NCI-H2029 treated with DMSO at 0.1 percent for 48 hours (cell line): ENCODE measurements at regions not wholly inside any gene's neighbourhood (a gene's known extent, or its start where the extent isn't known, plus 50 kb on each side); places are given as distances from the start of the nearest gene placed in this dataset.
"Not testable (repeated sequence)": the region's sequence is repeated elsewhere in the genome, so short reads cannot be mapped to it uniquely, and the experiment has no call there.

ENCODE experiments used
- DNase-seq: peaks from one replicate; lab custom pipeline; 2025; lab: John Stamatoyannopoulos, UW

- no peak for DNase-seq
These were observed 356.0 kb downstream of the PPARGC1A start for GRCh38 chr4:23533859-23534258.

GRCh38 chr4:23516716-23517115 lies 373.1 kb downstream of the PPARGC1A start:
- no peak for DNase-seq

GRCh38 chr4:23504083-23504482 lies 385.8 kb downstream of the PPARGC1A start:
- no peak for DNase-seq

GRCh38 chr4:23500894-23501449 lies 388.9 kb downstream of the PPARGC1A start:
- DNase-seq: no peak

GRCh38 chr4:23485801-23486200 lies 404.0 kb downstream of the PPARGC1A start:
- no peak for DNase-seq

GRCh38 chr4:23484689-23485088 lies 405.2 kb downstream of the PPARGC1A start:
- no peak for DNase-seq

DNA sequence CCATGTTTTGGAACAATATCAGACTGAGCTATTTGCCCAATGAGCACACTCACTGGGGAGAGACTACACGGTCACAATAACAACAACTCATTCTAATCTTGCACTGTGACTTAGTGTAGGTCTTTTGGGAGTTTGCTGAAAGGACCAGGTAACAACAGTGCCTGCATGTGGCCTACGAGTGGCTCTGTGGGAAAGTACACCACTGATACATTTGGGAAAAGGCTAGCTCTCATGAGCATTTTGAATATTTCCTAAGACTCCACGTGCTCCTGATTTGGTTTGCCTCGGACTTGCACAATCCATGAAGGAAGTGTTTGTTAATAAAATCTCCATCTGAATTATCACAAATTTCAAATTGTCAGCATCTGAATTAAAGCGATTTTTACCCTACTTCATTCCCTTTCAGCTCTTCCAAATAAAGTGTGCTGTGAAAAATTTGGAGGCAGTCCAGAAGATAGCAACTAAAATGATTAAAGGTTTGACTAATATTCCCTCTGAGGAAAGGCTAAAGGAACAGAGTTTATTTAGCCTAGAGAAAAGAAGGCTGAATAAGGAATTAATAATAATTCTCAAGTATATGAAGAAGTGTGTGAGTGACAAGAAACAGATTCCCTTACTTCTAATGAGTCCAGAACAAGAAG lies 406.4 kb downstream of the PPARGC1A start:
- no peak for DNase-seq

DNA sequence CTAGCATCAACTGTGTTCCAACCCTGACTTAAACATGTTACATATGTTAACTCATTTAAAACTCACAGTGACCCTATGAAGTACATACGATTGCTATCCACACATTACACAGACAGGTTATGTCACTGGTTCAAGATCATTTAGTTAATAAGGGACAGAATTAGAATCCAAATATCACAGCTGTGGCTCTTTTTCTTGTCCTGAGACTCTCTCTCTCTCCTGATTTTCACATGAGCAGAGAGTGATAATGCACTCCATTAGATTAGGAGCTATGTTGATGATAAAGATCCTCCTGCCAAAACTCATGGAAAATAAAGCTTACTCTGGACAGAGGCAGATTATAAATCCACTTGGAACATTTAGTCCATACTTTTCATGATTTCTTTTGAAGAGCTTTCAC lies 408.3 kb downstream of the PPARGC1A start:
- no peak for DNase-seq

GRCh38 chr4:23477905-23478304 lies 411.9 kb downstream of the PPARGC1A start:
- no peak for DNase-seq

- no peak for DNase-seq
These were observed 413.2 kb downstream of the PPARGC1A start for GRCh38 chr4:23476515-23477090.

DNA sequence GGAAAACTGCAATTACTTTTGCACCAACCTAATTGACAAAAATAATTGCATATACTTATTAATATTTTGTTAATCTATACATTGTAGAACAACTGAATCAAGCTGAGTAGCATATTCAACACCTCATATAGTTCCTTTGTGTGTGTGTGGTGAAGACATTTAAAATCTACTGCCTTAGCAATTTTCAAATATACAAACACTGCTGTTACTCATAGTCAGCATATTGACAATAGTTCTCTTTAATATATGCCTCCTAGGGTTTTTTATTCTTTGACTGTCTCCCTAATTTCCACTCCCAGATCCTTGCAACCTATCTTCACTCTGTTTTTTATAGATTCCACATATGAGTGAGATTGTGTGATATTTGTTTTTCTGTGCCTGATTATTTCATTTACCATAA lies 426.8 kb downstream of the PPARGC1A start:
- DNase-seq: no peak

DNA sequence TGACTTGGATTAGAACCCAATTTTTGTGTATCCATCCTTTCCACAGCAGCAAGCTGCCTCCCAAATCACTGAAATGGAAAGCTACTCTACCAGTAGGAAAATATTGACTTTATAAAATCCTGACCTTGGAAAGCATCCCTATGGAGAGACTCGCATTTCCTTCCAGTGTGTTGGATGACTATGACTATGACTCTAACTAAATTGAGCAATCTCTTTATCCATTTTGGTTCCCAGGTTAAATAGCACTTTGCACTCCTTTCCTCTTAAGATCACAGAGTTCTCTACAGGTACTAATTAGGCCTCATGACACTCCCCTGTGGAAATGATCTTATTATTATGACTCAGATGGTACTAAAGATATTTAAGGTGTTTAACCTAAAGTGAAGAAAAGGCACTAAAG lies 431.8 kb downstream of the PPARGC1A start:
- no peak for DNase-seq

GRCh38 chr4:23456864-23457263 lies 433.0 kb downstream of the PPARGC1A start:
- DNase-seq: no peak

DNA sequence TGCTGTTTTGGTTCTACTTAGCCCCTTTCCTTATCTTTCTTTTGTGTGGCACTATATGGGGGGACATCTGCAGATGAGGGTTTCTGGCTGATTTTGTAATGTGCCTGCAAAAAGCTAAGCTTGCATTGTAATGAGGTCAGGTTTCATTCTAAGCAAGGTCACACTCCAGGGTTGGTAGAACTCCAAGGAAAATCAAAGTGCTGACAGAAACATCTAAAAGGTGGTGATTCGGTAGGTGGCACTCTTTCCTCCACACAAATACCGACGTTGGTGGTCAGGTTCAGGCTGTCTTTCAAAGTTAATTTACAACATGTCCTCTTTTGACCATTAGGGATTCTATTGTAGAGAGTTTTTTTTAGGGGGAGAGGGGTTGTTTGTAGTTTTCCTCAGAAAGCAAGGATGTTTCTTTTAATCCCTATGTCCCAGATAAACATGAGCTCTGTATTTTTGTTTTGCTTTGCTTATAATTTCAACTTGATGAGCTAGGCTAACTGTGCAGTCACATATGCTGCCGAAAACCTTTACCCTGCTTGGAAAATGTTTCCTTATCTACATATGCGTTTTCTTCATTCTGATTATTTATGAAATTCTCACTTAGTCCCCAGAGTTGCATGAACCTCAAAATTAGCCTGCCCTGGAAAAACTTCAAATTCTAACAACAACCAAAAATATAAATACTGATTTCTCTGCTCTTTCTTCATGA lies 434.2 kb downstream of the PPARGC1A start:
- DNase-seq: no peak

DNA sequence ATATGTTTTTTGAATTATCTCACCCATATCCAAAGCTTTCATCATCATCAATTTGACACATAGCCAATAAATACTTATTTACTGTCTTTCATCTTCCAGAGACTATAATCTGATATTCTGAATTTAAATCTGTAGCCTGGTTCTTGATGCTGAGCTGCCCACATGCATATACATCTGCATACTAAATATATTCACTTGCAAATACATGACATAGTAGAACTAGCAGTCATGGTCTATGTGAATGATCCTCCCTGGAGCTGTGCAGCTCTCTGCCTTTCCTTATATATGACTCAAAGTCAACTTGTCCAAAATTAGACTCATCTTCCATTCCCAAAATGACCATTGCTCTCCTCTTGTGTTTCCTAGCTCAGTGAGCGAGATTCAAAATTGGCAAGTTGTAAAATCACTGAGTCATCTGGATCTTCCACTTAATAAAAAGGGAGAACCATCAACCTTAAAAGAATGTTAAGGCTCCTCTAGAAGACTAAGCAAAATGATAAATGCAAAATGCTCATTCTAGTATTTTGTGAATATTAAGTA lies 448.2 kb downstream of the PPARGC1A start:
- no peak for DNase-seq

DNA sequence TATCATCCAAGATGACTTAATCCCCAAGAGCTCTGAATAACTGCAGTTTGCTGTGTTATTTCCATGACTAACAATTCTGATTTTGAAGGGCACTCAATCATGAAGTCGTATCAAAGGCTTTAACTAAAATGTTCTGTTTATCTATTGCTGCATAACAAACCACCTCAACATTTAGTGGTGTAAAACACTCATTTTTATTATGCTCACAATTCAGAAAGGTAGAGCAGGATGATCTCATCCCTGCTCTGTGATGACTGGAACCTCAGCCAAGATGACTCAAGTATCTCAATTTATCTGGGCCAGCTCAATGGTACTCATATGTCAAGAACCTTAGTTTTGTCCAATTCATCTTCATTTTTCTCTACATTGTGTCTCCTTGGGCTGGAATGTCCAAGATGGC lies 451.1 kb downstream of the PPARGC1A start:
- no peak for DNase-seq

DNA sequence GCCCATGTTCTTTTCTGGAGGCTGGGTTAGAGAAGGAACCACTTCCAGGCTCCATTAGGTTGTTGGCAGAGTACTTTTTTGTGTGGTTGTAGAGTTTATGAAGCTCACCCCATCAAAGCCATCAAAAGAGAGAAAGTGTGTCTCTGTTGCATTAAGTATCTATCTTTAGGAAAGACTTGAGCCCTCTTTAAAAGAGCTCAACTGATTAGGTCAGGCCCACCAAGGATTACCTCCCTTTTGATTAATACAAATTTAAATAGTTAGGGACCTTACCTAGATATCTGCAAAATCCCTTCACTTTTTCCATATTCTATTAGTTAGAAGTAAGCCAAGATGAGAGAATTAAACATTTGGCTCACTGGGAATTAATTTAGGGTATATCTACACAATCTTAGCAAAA lies 460.4 kb downstream of the PPARGC1A start:
- DNase-seq: no peak

DNA sequence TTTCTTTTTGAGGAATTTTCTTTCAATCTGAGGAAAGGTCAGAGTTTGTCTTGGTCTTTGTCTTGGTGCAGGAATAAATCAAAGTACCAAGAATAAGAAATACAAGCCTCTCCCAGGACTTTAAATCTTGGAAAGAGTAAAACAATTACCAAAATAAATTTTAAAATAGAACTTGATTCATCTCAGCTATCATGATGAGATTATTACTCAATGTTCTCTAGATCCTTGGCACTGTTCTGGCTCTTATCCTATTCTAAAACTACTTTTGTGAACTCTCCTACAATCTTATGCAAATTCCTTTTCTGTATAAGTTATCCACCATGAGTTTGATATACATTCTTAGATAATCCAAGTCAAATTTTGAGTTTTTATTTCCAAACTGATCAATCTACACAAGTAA lies 464.3 kb downstream of the PPARGC1A start:
- no peak for DNase-seq

- no peak for DNase-seq
These were observed 466.3 kb downstream of the PPARGC1A start for GRCh38 chr4:23423540-23423939.

DNA sequence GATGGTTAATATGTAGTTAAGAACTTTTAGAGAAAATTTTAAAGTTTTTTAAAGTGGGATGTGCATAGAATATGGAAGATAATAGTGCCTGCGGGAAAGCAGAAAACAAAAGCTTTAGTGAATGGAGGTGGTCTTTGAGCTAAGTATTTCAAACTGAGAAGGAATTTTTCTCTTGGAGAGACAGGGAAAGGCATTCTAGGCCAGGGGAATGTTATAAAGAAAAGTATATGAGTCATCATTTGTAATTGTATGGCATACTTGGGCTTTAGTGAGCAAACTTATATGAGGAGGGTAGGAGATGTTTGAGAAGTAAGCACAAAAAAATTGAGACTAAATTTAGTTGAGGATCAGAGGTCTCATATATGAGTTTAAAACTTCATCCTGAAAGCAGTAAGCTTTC lies 467.0 kb downstream of the PPARGC1A start:
- DNase-seq: no peak

DNA sequence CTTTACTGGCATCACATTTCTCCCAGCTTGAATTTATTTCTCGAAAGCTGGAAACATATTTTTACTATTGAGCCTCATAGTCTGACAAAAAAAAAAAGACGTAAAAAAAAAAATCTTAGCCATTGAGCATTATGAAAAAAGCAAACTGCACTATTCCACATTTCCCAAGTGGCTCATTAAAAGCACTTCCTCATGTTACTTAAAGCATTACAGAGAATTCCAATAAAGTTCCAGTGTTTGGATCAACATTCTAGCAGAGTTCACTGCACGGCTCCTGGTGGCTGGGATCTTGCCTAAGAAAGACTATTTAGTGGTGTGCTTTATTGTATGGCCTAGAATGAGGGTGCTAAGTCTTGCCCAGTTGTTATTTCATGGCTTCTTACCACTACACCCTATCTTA lies 476.2 kb downstream of the PPARGC1A start:
- DNase-seq: no peak

DNA sequence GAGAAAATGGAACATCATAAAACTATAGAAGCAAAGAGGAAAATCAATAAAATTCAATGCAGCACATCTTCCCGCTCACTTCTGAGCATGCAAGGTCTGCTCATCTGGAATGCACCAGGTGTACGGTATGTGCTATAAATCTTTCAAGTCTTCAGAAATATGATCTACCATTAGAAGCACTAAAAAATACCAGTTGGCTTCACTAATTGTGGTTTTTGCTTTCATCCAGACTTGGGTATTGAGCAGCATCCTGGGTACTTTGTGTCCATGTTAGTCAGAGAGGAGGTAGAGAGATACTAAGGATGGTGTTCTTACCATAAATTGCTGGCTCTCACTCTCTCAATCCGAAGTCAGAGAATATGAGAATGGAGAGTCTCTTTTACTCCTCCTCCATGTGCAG lies 477.1 kb downstream of the PPARGC1A start:
- DNase-seq: no peak

DNA sequence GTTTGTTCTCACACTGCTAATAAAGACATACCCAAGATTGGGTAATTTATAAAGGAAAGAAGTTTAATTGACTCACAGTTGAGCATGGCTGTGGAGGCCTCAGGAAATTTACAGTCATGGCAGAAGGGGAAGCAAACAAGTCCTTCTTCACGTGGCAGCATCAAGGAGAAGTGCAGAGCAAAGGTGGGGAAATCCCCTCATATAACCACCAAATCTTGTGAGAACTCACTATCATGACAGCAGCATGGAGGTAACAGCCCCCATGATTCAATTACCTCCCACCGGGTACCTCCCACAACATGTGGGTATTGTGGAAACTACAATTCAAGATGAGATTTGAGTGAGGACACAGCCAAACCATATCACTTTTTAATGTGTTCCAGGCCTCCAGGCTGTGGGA lies 480.9 kb downstream of the PPARGC1A start:
- not testable (repeated sequence) for DNase-seq
